HG03175 (cell line): ENCODE measurements at regions not wholly inside any gene's neighbourhood (a gene's known extent, or its start where the extent isn't known, plus 50 kb on each side); places are given as distances from the start of the nearest gene placed in this dataset.

ENCODE experiments used
- ATAC-seq: cut with Tn5 transposase; IDR thresholded peaks from one replicate; pipeline ENCODE4 v1.9.1; 2021; ENCODE audit warnings: mild to moderate bottlenecking, moderate library complexity; ENCODE audit not compliant: unreplicated experiment

GRCh38 chr3:69579306-69580041, 159.8 kb upstream of the MITF start:
- no peak for ATAC-seq

- no peak for ATAC-seq
Observed at GRCh38 chr3:69569520-69569919, 169.7 kb upstream of the MITF start.

GRCh38 chr3:69568951-69569350, 170.3 kb upstream of the MITF start:
- ATAC-seq = no peak

- ATAC-seq = no peak
Observed at GRCh38 chr3:69568458-69568857, 170.8 kb upstream of the MITF start.

- ATAC-seq = no peak
Observed at GRCh38 chr3:69567710-69568052, 171.6 kb upstream of the MITF start.

DNA sequence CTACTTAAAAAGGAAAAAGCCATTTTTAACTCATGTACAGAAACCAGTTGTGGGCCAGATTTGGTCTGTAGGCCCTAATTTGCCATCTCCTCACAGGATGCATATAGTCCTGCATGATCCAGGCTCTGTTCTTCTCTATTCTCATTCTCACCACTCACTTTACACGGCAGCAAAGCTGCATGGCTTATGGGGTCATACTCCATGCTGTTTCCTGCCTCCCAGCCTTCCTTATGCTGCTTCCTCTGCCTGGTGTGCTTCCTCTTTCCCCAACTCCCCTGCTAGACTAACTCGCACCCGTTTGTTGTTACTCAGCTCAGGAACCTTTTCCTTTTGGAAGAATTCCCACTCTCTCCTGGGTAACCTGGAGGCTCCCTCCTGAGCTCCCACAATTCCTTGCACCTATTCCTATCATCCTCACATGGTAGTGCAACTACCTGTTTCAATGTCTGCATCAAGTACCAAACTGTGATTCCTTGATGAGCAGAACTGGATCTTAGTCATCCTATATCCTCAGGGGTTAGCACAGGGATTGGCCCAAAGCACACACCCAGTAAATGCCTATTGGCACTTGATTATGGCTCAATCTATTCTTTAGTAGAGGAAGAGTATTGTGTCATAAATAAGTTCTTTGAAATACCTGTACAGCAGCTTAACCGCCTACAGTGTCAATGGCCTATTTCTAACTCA, 172.1 kb upstream of the MITF start:
- ATAC-seq = no peak

- ATAC-seq = no peak
Observed at GRCh38 chr3:69566275-69566674, 173.0 kb upstream of the MITF start.

- no peak for ATAC-seq
Observed at GRCh38 chr3:69565316-69565715, 173.9 kb upstream of the MITF start.

DNA sequence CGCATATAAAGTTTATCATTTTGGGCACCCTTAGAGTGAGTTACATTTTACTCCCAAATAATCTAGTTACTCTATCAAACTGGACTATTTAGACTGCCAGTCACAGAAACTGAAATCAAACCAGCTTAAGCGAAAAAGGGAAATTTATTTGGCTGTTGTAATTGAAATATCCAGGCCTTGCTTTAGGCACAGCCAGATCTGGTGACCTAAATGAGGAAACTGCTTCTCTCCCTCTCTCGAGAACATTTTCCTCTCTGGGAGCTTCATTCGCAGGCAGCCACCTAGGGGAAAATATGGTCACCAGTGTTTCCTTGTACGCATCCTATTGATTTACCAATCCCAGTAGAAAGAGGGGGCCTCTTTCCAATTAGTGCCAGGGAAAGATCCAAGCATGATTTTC, 175.3 kb upstream of the MITF start:
- no peak for ATAC-seq

DNA sequence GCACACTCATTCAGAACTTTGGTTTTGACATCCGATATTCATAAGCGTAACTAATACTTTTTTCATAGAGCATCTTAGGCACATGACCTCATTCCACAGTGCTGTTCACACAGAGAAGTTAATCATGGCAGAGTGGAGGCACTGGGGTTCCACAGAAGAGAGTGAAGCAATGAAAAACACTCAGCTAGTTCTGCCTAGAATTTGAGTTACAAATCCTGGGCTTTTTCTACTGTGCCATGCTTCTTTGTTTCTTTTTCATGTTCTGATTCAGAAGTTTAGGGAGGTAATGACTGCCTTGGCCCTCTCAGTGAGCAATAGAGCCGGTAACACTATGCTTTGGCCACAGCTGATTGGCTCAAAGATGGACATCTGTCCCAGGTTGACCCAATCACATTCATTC, 176.1 kb upstream of the MITF start:
- ATAC-seq = no peak

DNA sequence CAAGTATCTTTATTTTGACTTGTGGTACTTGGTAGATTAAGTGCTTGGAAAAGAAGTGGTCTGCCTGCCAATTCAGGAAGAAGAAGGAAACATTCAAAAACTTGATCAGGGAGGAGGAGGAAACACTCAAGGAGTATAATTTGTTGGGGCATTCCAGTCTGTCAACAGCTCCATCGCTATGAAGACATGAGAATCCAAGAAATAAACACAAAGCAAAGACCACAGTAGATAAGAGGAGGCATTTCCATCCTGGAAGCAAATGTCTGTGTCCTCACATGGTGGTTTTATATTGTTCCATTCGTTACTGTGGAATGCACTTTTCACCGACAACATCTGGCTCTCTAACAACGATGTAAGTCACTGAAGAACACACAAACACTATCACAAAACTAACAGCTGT, 176.1 kb upstream of the FRMD4B start:
- no peak for ATAC-seq

DNA sequence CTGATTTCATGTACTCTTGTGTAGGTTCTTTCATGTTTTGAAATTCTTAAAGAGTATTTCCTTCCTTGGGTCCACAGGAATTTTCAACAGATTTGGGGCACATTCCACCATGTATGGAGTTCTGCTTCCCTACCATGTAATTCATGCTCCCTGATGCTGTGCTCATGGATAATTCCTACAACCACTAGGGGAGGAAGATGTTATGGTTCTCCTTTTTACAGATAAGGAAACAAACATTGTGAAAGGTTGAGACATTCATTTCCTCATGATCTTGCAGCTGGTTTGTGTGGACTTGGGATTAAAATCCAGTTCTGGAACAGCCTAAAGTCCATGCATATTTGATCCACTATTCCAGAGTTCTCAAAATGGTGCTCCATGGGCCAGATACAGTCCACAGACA, 174.9 kb upstream of the FRMD4B start:
- ATAC-seq = no peak

GRCh38 chr3:69560116-69560515, 174.2 kb upstream of the FRMD4B start:
- ATAC-seq = no peak

DNA sequence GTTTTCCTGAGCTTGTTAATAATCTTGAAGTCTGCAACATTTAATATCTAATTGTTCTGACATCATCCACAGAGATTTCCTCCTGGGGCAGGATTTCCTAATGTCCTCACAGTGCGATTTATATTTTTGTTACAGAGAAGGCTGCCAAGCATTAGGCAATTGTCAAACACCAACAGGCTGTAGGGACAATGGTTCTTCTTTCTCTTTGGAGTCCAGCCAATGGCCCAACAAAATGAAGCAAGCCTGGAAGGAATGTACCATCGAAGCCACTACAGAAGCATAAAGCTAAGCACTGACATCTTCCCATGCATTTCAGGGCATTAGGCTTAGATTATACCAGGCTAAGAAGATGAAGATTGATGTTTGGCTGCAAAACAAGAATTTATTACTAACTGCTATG, 173.0 kb upstream of the FRMD4B start:
- no peak for ATAC-seq

DNA sequence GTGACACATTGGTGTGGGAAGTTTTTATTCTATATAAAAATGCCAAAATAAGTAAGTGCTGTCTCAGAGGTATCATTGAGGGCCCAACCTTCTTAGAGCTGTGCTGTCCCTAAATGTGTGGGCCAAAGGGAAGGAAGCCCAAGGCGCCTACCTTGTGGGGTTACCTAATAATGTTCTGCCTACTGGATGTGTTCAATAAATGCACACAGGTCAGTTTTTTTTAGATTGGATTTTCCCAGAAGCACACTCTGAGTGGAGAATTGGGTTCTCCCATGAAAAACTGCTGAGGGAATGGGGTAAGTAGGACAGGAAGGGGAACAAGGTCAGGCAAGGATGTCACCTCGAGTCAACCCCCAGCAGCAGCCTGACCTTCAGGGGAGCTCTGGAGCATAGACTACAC, 168.7 kb upstream of the FRMD4B start:
- ATAC-seq = no peak

DNA sequence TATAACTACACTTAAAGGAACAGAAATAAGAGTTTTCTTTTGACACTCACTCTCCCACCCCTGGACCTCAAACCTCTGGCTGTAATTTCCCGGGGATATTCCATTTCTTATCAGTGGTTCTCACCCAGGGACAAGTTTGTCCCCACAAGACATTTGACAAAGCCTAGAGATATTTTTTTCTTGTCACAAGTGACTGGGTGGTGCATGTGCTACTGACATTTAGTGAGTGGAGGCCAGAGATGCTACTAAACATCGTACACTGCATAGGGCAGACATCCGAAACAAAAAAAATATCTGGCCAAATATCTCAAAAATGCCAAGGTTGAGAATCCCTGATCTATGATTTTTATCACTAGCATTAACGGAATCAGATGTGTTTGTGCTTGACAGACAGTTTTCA, 168.0 kb upstream of the FRMD4B start:
- no peak for ATAC-seq

GRCh38 chr3:69547461-69547880, 161.6 kb upstream of the FRMD4B start:
- ATAC-seq = no peak

DNA sequence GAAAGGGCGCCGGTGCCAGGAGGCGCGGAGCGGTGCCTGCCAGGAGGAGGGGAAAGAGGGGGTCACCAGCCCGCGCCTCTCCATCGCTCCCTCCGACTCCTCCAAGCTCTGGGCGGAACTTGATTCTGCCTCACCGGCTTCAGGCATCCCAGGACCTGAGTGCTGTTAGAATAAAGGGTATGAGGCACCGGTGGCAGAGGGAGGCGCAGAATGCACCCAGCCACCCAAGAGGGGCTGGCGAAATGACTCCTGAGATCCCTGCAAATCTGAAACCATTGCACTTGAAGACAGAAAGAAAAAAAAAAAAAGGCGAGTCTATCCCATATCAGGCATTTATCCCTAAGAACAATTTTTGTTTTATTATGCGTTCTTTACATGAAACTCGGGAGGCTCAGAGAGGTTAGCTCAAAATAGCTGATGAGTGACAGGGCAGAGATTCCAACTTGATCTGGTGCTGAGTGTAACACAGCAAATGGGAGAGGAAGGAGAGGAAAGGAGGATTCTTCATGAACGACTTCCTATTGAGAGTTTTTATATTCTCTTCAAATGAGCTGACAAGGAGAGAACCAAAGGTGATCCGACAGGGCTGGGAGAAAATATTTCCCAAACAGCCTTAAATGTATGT, 157.0 kb upstream of the FRMD4B start:
- no peak for ATAC-seq

DNA sequence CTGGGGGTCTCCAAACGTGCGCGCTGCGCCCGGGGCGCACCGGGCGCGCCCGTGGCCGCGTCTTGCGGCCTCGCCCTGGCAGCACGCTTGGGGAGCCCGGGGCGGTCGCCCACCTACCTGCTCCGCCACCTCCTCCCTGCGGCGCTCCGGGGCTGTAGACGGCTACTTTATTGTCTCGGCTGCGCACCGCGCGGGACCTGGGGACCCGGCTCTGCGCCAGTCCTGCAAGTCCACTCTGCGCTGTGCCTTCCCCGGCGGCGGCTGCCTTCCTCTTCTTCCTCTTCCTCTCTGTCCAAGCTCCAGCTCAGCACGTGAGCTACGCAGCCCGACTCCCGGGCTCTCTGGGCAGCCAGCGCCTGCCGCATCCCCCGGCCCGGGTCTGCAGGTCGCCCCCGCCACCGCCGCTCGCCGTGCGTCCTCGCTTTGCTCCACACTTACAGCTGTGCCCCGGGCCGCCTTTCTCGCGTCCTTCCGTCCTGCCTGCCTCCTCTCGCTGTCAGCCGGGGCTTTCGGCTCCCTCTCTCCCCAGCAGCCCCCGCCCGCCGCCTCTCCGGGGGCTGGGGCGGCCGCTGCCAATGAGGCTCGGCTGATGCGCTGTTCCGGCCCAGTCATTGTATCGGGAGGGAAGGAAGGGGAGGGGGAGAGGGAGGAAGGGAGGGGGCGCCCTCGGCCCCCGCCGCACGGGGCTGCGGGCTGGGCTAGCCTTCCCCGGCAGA, 156.4 kb upstream of the FRMD4B start:
- ATAC-seq = no peak

DNA sequence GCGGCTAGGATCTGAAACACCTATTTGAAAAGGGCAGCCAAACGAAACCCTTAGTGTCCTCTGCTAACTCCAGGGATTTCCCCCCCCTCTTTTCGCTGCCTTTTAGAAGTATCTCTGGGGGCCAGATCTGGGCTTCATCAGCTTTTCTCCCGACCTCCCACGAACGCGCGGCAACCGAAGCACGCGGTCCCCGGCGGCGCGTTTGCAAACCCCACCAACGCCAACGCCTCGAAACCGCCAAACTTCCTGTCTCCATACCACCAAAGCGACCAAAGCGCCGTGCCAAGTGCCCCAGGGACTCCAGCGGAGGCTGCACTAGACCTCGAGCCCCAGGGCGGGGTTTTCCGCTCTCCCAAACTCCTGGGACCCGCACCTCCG, 155.8 kb upstream of the FRMD4B start:
- no peak for ATAC-seq

- no peak for ATAC-seq
Observed at GRCh38 chr3:69540706-69541581, 155.1 kb upstream of the FRMD4B start.
